Activated CD4-positive, alpha-beta T cell treated with anti-CD3 and anti-CD28 coated beads, Interleukin-2, Interleukin-6, amounts not matched to agents 100 ng/mL and 50 ng/mL, durations not matched to agents 16 hours and 8 hours (primary cell): ENCODE measurements at regions not wholly inside any gene's neighbourhood (a gene's known extent, or its start where the extent isn't known, plus 50 kb on each side); places are given as distances from the start of the nearest gene placed in this dataset.
"Not testable (repeated sequence)": the region's sequence is repeated elsewhere in the genome, so short reads cannot be mapped to it uniquely, and the experiment has no call there.

Source experiments
- DNase-seq: peaks from one replicate; pipeline ENCODE4 v3.0.0-alpha.2; 2020

DNA sequence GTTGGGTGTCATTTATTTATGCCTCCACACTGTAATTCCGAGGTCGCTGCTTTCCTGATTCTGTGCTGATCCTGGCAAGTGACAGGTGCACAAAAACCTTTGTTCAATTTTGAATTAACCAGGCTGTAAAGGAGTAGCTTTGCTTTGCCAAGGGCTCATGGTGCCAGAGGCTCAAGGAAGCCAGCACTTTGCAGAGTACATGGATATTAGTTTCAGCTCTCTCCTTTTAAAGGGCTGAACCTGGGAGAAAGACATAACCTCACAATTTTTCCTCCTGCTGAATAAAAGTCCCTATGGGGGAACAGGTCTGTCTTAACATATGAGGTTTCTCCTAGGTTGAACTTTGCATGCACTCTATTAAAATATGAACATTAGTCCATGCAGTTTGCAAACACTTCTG lies 227.6 kb upstream of the WSB1 start:
- no peak for DNase-seq

DNA sequence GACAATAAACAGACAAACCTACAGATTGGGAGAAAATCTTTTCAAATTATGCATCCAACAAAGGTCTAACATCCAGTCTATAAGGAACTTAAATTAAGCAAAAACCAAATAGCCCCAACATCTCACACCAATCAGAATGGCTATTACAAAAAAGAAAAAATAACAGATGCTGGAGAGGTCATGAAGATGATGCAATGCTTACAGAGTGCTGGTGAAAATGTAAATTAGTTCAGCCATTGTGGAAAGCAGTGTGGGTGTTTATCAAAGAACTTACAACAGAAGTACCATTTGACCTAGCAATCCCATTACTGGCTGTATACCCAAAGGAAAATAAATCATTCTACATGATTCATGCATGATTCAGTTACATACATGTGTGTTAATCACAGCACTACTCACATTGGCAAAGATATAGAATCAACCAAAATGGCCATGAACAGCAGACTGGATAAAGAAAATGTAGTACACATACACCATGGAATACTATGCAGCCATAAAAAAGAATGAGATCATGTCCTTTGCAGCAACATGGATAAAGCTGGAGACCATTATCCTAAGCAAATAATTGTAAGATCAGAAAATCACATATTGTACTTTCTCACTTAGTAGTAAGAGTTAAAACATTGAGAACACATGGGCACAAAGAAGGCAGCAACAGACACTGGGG lies 223.9 kb upstream of the WSB1 start:
- DNase-seq: no peak

DNA sequence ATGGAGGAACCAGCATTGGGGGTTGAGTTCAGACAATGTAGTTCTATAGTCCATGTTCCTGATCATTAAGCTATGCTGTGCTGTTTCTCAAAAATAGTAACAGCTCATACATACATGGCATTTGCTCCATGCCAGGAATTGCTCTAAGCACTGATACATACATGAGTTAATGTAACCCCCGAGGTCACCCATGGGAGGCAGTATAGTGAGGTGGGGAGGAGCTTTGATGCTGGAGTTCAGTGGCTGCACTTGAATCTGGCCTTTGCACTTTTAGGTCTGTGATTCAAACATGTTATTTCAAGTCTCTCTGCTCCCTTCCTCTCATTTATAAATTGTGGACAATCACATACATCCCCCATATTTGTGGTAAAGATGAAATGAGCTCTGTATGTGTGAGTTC lies 223.1 kb upstream of the WSB1 start:
- no peak for DNase-seq

DNA sequence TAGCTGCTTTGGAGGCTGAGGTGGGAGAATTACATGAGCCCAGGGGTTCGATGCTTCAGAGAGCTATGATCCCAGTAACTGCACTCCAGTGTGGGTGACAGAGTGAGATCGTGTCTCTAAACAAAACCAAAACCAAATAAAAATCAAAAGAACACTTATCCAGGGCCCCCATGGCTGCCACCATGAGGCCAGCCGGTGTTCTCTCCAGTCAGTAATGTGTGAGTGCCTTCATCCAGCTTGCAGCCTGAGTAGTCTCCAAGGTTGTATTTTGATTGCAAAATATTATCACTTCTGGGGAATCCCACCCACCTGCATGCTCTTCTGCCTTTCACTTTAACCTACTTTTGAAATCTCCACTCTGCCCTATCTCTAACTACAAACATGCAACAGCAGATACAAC lies 221.0 kb upstream of the WSB1 start:
- DNase-seq: no peak

- DNase-seq: no peak
These were observed 217.1 kb upstream of the WSB1 start for GRCh38 chr17:27076814-27077213.

DNA sequence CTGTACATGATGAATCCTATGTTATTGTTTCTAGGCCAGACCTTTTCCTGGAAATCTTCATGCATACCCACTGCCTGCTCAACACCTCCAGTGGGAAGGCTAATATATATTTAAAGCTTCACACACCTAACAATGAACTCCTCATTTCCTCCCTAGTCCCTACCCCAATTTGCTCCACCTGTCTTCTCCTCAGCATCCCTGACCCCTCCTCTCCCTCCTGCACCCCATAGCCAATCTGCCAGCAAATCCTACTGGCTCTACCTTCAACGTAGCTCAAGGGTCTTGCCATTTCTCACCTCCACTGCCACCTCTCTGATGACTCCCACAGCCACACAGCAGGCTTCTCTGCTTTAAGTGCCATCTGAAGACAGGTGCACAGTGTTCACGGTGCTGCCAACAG lies 215.6 kb upstream of the WSB1 start:
- no peak for DNase-seq

- DNase-seq: no peak
These were observed 214.3 kb upstream of the WSB1 start for GRCh38 chr17:27079660-27080059.

DNA sequence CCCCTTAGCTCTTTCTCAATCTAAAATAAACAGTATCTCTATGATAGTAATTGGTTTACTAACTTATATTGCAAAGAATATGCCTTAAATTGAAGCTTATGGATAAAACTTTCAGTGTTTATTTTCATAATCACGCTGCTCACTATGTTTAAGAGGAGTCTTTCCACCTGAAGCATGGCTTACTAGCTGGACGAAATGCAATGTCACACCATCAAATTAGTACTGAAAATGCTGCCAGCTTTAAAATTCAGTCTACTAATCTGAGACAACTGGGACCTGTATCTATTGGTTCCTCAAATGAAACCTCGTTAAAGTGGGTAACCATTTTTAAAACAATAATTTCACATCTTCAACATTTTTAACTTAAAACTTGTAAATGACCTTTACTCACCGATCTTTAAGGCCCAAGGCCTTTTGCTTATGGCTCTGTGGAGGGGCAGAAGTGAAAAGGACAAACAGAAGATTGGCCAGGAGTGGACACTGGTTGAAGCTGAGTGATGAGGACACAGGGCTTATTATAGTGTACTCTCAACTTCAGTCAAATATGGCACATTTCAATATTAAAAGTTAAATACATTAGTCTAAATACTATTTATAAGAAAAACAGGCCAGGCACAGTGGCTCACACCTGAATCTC lies 212.8 kb upstream of the WSB1 start:
- DNase-seq: no peak

DNA sequence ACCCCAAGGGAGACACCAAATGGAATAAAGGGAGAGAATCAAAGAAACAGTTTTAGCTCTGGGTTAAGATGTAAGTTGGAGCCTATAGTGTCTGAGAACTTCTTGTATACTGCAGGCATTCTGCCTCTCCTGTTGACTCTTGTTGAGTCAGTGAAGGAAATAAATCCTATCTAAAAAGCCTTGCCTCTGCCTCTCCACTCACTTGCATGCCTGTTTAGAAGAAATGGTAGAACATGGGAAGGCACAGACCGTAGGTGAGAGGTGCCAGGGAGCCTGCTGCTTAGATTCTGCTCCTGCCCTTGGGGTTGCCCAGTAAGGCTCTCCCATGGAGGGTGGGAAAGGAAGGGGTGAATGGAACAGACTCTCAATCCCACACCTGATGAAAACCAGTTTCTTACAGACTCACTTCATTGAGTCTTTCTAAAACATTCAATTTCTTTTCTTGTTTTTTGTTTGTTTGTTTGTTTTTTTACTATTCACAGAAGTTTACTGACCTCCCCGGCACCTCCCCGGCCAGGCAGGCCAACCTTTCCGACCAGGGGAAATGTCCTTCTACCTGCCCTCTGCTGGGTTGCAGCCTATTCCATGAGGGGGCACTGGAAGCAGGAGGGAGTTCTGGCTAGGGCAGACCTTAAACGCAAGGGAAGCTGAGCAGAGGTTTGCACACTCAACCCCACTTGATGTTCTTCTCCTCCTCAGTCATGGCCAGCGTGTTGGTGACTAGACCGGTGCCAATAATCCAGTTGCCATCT lies 211.7 kb upstream of the WSB1 start:
- no peak for DNase-seq

GRCh38 chr17:27082775-27083154 lies 211.1 kb upstream of the WSB1 start:
- no peak for DNase-seq

GRCh38 chr17:27083408-27084185 lies 210.3 kb upstream of the WSB1 start:
- DNase-seq: no peak

GRCh38 chr17:27085517-27085916 lies 208.4 kb upstream of the WSB1 start:
- no peak for DNase-seq

GRCh38 chr17:27086526-27086925 lies 207.4 kb upstream of the WSB1 start:
- no peak for DNase-seq

DNA sequence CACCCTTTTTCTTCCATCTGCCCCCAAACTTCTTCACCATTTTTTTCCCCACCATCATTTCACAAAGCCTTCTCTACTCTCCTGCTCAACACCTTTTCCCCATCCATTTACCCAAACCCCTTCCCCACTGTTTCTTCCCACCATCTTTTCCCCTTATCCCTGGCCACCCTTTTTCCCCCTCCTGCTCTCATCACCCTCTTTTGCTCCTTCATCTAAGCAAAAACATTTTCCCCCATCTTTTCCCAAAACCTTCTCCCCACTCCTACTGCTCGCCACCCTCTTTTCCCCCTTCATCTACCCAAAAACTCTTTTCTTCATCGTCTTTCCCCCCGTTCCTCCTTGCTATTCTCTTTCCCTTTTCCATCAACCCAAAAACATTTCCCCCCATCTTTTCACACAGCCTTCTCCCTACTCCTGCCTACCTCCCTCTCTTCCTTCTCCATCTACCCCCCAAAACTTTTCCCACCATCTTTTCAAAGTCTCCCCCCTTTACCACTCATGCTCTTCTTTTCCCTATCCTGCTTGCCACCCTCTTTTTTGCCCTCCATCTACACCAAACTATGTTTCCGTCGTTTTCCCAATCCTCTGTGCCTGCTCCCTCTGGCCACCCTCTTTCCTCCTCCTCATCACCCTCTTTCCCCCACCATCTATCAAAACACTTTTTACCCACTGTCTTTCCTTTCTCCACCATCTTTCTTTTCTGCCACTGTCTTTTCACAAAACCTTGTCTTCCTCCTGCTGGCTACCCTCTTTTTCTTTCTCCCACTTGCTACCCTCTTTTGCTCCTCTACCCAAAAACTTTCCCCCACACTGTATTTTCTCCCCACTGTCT lies 205.8 kb upstream of the WSB1 start:
- no peak for DNase-seq

GRCh38 chr17:27088767-27089078 lies 205.2 kb upstream of the WSB1 start:
- no peak for DNase-seq

DNA sequence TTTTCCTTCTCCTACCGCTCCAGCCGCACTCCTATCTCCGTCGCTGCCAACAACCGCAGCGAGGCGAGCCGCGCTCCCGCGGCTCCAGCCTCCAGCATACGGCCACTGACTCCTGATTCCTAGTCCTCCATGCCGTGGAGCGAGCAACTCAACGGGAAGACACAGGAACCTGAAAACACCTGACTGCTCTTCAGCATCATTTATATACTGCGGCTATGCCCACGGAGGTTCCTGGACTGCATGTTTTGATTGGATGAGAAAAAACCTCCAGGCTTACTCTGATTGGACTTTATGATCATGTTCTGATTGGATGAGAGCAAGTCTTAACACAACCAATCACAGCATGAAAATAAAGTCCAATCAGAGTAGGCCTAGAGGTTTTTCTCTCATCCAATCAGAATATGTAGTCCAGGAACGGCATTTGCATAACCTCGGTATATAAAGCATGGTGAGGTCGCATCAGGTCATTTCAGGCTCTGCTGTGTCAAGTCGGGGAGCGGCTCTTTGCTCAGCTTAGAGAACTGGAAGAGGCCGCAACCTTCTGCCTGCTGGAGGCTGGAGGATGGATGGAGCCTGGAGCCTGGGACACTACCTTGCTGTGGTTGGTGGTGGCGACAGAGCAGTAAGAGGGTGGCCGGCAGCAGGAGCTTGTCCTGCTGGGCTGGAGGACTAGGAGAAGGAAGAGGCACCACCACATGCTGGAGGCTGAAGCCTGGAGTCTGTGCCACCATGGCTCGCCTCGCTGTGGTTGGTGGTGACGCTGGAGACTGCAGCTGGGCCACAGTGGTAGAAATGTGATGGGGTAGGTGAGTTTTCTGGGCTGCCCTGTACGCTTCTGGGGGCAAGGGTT lies 204.6 kb upstream of the WSB1 start:
- not testable (repeated sequence) for DNase-seq

DNA sequence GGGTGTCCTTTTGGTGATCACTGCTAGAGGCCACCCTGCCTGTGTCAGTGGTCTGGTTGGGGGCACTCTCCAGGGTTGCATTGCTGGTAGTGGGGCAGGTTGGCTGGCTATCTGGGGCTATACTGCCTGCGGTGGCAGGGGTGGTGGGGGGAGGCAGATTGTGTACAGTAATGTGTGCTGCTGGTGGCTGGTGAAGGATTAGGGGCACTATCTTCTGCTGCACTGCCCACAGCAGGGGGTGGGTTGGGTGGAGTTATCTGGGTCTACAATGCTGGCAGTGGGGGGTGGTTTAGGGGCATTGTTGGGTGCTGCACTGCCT lies 204.0 kb upstream of the WSB1 start:
- DNase-seq: no peak

DNA sequence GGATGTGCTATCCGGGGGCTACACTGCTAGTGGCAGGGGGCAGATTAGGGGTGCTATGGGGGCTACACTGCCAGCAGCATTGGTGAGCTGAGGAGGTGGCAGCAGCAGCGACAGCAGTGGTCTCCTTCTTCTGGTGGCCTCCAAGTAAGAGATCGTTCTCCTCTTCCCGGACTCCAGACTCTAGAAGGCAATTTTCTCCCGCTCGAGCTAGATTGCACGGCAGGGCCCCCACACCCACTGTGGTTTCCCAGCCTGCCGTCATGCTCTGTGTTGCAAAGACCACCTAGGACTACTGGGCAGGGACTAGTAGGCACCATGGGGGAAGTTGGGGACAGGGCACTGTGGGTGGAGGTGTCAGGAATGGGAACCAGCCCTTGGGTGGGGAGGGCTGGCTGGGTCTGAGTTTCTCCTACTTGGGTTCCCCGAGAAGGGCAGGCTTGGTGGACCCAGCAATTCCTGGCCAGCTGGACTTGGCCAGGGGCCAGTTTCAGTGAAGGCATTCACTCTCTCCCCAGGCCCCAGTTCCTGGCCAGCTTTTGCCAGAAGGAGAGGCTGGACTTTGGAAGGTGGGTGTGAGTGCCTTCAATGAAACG lies 203.4 kb upstream of the WSB1 start:
- DNase-seq: not testable (repeated sequence)

DNA sequence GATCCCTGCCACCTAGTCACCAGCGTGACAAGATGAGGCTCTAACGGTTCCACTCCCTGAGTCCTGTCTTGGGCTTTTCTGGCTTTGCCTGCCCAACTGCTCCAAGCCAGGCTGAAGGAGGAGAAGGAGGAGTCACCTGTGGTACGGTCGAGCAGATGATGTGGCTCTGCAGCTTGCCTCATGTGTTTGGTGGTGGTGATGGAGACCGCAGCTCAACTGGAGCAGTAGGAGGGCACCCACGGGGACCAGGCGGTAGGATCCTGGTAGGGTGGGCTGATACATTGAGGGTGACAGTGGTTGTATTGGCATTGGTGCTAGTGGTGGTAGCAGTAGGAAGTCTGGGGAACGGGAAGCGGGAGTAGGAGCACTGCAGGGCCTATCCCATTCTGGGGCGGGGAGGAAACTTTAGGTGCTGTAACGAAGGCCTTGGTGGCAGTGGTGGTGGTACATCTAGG lies 202.8 kb upstream of the WSB1 start:
- DNase-seq: no peak

- DNase-seq: not testable (repeated sequence)
These were observed 199.7 kb upstream of the WSB1 start for GRCh38 chr17:27094179-27094578.

- DNase-seq: not testable (repeated sequence)
These were observed 198.1 kb upstream of the WSB1 start for GRCh38 chr17:27095821-27096220.
